ENCODE measurements at regions not wholly inside any gene's neighbourhood (a gene's known extent, or its start where the extent isn't known, plus 50 kb on each side); places are given as distances from the start of the nearest gene placed in this dataset.

- Histone ChIP-seq H3K4me1 (ENCODE audit: insufficient read depth, low read length) (peaks cover 44% of the 10 kb centered on the region), H3K27me3 (ENCODE audit: insufficient read depth, low read length) (no peaks in the 10 kb centered on the region), H3K36me3 (ENCODE audit: insufficient read depth, low read length) (no peaks in the 10 kb centered on the region), H3K9me3 (ENCODE audit: low read depth, low read length) (no peaks in the 10 kb centered on the region), H2AFZ (ENCODE audit: low read length) (no peak overlapping the region), H3K27ac (ENCODE audit: low read depth, low read length) (no peak overlapping the region), H3K4me3 (ENCODE audit: insufficient read depth, low read length) (no peak overlapping the region), H3K79me2 (ENCODE audit: insufficient read depth, low read length) (no peaks in the 10 kb centered on the region), H3K4me2 (ENCODE audit: insufficient read depth, low read length) (no peak overlapping the region), H4K20me1 (ENCODE audit: insufficient read depth, low read length) (no peaks in the 10 kb centered on the region)
- TF ChIP-seq, protein P1, sequence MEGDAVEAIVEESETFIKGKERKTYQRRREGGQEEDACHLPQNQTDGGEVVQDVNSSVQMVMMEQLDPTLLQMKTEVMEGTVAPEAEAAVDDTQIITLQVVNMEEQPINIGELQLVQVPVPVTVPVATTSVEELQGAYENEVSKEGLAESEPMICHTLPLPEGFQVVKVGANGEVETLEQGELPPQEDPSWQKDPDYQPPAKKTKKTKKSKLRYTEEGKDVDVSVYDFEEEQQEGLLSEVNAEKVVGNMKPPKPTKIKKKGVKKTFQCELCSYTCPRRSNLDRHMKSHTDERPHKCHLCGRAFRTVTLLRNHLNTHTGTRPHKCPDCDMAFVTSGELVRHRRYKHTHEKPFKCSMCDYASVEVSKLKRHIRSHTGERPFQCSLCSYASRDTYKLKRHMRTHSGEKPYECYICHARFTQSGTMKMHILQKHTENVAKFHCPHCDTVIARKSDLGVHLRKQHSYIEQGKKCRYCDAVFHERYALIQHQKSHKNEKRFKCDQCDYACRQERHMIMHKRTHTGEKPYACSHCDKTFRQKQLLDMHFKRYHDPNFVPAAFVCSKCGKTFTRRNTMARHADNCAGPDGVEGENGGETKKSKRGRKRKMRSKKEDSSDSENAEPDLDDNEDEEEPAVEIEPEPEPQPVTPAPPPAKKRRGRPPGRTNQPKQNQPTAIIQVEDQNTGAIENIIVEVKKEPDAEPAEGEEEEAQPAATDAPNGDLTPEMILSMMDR (IDR thresholded peaks at IDR 0.05; ENCODE audit: extremely low read depth, low read depth, low read length) = no peak
- no peak for DNase-seq (ENCODE audit: insufficient read length, low spot score, missing footprints)
Measured at GRCh38 chr10:36488579-36488978, 636.8 kb upstream of the ANKRD30A start.

DNA sequence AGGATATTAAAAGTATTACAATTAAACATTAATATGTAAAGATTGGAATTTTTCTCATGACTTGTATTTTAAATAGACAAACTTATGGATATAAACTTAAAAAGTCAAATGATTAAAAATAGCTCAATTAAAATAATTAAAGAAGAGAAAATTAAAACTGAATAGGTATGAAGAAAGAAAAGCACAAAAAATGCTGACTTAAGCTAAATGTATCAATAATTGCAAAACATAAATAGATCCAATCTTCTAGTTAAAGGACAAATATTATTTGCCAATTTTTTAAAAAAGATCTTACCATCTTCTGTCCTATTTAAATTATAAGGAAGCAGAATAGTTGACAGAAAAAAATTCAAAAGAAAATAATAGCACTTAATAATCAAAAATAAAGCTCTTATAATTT, 646.3 kb upstream of the ANKRD30A start:
- Histone ChIP-seq H3K27me3 (ENCODE audit: insufficient read depth, low read length) (no peaks in the 10 kb centered on the region), H3K4me1 (ENCODE audit: insufficient read depth, low read length) (no peaks in the 10 kb centered on the region), H3K27ac (ENCODE audit: low read depth, low read length) (no peak overlapping the region), H3K4me3 (ENCODE audit: insufficient read depth, low read length) (no peak overlapping the region), H3K9me3 (ENCODE audit: low read depth, low read length) (no peaks in the 10 kb centered on the region), H3K36me3 (ENCODE audit: insufficient read depth, low read length) (no peaks in the 10 kb centered on the region), H2AFZ (ENCODE audit: low read length) (no peak overlapping the region), H3K79me2 (ENCODE audit: insufficient read depth, low read length) (no peaks in the 10 kb centered on the region), H4K20me1 (ENCODE audit: insufficient read depth, low read length) (no peaks in the 10 kb centered on the region), H3K4me2 (ENCODE audit: insufficient read depth, low read length) (no peak overlapping the region)
- DNase-seq (ENCODE audit: insufficient read length, low spot score, missing footprints) = no peak
- TF ChIP-seq, protein P1 (IDR thresholded peaks at IDR 0.05; ENCODE audit: extremely low read depth, low read depth, low read length) = no peak

- H3K9me3 ChIP-seq (ENCODE audit: low read depth, low read length) = no peaks in the 10 kb centered on the region
- no peaks in the 10 kb centered on the region for H3K4me1 ChIP-seq (ENCODE audit: insufficient read depth, low read length)
- DNase-seq (ENCODE audit: insufficient read length, low spot score, missing footprints) = no peak
- no peaks in the 10 kb centered on the region for H4K20me1 ChIP-seq (ENCODE audit: insufficient read depth, low read length)
- H3K79me2 ChIP-seq (ENCODE audit: insufficient read depth, low read length) = no peaks in the 10 kb centered on the region
- no peak overlapping the region for H2AFZ ChIP-seq (ENCODE audit: low read length)
- no peaks in the 10 kb centered on the region for H3K27me3 ChIP-seq (ENCODE audit: insufficient read depth, low read length)
- H3K4me2 ChIP-seq (ENCODE audit: insufficient read depth, low read length) = no peak overlapping the region
- TF ChIP-seq, protein P1 (IDR thresholded peaks at IDR 0.05; ENCODE audit: extremely low read depth, low read depth, low read length) = no peak
- H3K27ac ChIP-seq (ENCODE audit: low read depth, low read length) = no peak overlapping the region
- no peaks in the 10 kb centered on the region for H3K36me3 ChIP-seq (ENCODE audit: insufficient read depth, low read length)
- no peak overlapping the region for H3K4me3 ChIP-seq (ENCODE audit: insufficient read depth, low read length)
Measured at GRCh38 chr10:36476399-36476798, 649.0 kb upstream of the ANKRD30A start.

GRCh38 chr10:36475746-36476145, 649.7 kb upstream of the ANKRD30A start:
- Histone ChIP-seq H4K20me1 (ENCODE audit: insufficient read depth, low read length) (no peaks in the 10 kb centered on the region), H3K79me2 (ENCODE audit: insufficient read depth, low read length) (no peaks in the 10 kb centered on the region), H3K27ac (ENCODE audit: low read depth, low read length) (no peak overlapping the region), H3K4me3 (ENCODE audit: insufficient read depth, low read length) (no peak overlapping the region), H3K4me1 (ENCODE audit: insufficient read depth, low read length) (no peaks in the 10 kb centered on the region), H3K36me3 (ENCODE audit: insufficient read depth, low read length) (no peaks in the 10 kb centered on the region), H2AFZ (ENCODE audit: low read length) (no peak overlapping the region), H3K4me2 (ENCODE audit: insufficient read depth, low read length) (no peak overlapping the region), H3K27me3 (ENCODE audit: insufficient read depth, low read length) (no peaks in the 10 kb centered on the region), H3K9me3 (ENCODE audit: low read depth, low read length) (no peaks in the 10 kb centered on the region)
- TF ChIP-seq, protein P1 (IDR thresholded peaks at IDR 0.05; ENCODE audit: extremely low read depth, low read depth, low read length) = no peak
- no peak for DNase-seq (ENCODE audit: insufficient read length, low spot score, missing footprints)

All from osteoblast (primary cell).